ENCODE measurements at regions not wholly inside any gene's neighbourhood (a gene's known extent, or its start where the extent isn't known, plus 50 kb on each side); places are given as distances from the start of the nearest gene placed in this dataset.

GRCh38 chr1:5265438-5266075 lies 611.1 kb downstream of the AJAP1 start:
- TF ChIP-seq, protein P1, sequence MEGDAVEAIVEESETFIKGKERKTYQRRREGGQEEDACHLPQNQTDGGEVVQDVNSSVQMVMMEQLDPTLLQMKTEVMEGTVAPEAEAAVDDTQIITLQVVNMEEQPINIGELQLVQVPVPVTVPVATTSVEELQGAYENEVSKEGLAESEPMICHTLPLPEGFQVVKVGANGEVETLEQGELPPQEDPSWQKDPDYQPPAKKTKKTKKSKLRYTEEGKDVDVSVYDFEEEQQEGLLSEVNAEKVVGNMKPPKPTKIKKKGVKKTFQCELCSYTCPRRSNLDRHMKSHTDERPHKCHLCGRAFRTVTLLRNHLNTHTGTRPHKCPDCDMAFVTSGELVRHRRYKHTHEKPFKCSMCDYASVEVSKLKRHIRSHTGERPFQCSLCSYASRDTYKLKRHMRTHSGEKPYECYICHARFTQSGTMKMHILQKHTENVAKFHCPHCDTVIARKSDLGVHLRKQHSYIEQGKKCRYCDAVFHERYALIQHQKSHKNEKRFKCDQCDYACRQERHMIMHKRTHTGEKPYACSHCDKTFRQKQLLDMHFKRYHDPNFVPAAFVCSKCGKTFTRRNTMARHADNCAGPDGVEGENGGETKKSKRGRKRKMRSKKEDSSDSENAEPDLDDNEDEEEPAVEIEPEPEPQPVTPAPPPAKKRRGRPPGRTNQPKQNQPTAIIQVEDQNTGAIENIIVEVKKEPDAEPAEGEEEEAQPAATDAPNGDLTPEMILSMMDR (IDR thresholded peaks at IDR 0.05; ENCODE audit: borderline replicate concordance, extremely low read depth, low read length, poor library complexity, severe bottlenecking): no peak
- no peak for TF ChIP-seq EZH2 (IDR thresholded peaks at IDR 0.05; ENCODE audit: borderline replicate concordance, low read depth, low read length, severe bottlenecking)
